Right lobe of liver (tissue), 4 donors: ENCODE measurements at regions not wholly inside any gene's neighbourhood (a gene's known extent, or its start where the extent isn't known, plus 50 kb on each side); places are given as distances from the start of the nearest gene placed in this dataset.

Source experiments
- CTCF ChIP-seq, 4 donors: fragments of 200-600 bp in 3 of 4; fragments of 450-650 bp in 1 of 4; IDR thresholded peaks; one replicate each; pipeline versions ENCODE4 v1.5.1 to v1.8.0; 2016 to 2022; ENCODE audit warnings: antibody characterized with exemption in 4 of 4, mild to moderate bottlenecking in 2 of 4
- POLR2A ChIP-seq: fragments of 450-650 bp; IDR thresholded peaks from one replicate; pipeline ENCODE4 v1.6.1; 2017; ENCODE audit warnings: antibody characterized with exemption, mild to moderate bottlenecking
- donor health status: DM: no; HTN: no; CAD: no.
- donor health status: DM: no; HTN: no; CAD: no.
- donor health status: DM: no; HTN: yes; CAD: no.

- no peak for TF ChIP-seq CTCF (IDR thresholded peaks at IDR 0.05)
- TF ChIP-seq POLR2A: no peak
These were observed 106.7 kb downstream of the GGTLC2 start for GRCh38 chr22:22751043-22751603.
